ENCODE measurements at regions not wholly inside any gene's neighbourhood (a gene's known extent, or its start where the extent isn't known, plus 50 kb on each side); places are given as distances from the start of the nearest gene placed in this dataset.

- Histone ChIP-seq H3K4me3 (no peak overlapping the region), H3K9me3 (replicated peaks) (no peaks in the 10 kb centered on the region), H3K4me1 (no peaks in the 10 kb centered on the region; the same call in 1 of the 2 replicates), H3K36me3 (no peaks in the 10 kb centered on the region), H3K27me3 (no peaks in the 10 kb centered on the region), H3K27ac (no peak overlapping the region)
- DNase-seq = peak; percentile 27 to 52
Measured at GRCh38 chr14:98958048-98958631, 313.9 kb downstream of the BCL11B start.

GRCh38 chr14:98958632-98959031 is 313.4 kb downstream of the BCL11B start:
- Histone ChIP-seq H3K27ac (no peak overlapping the region), H3K27me3 (no peaks in the 10 kb centered on the region), H3K9me3 (replicated peaks) (no peaks in the 10 kb centered on the region), H3K36me3 (no peaks in the 10 kb centered on the region), H3K4me1 (no peaks in the 10 kb centered on the region; the same call in 1 of the 2 replicates), H3K4me3 (no peak overlapping the region)
- no peak for DNase-seq

GRCh38 chr14:98959410-98959809 is 312.6 kb downstream of the BCL11B start:
- H3K4me3 ChIP-seq = no peak overlapping the region
- no peaks in the 10 kb centered on the region for H3K36me3 ChIP-seq
- H3K27me3 ChIP-seq = no peaks in the 10 kb centered on the region
- no peak overlapping the region for H3K27ac ChIP-seq
- DNase-seq = no peak
- no peaks in the 10 kb centered on the region; the same call in 1 of the 2 replicates for H3K4me1 ChIP-seq
- no peaks in the 10 kb centered on the region for H3K9me3 ChIP-seq (replicated peaks)

GRCh38 chr14:98959958-98960616 is 311.9 kb downstream of the BCL11B start:
- Histone ChIP-seq H3K27me3 (no peaks in the 10 kb centered on the region), H3K9me3 (replicated peaks) (no peaks in the 10 kb centered on the region), H3K27ac (no peak overlapping the region), H3K4me1 (no peaks in the 10 kb centered on the region; the same call in 1 of the 2 replicates), H3K4me3 (no peak overlapping the region), H3K36me3 (no peaks in the 10 kb centered on the region)
- DNase-seq = no peak

GRCh38 chr14:98960617-98961013 is 311.4 kb downstream of the BCL11B start:
- H3K27ac ChIP-seq = no peak overlapping the region
- H3K9me3 ChIP-seq (replicated peaks) = no peaks in the 10 kb centered on the region
- no peaks in the 10 kb centered on the region for H3K36me3 ChIP-seq
- DNase-seq = no peak
- no peak overlapping the region for H3K4me3 ChIP-seq
- no peaks in the 10 kb centered on the region for H3K27me3 ChIP-seq
- no peaks in the 10 kb centered on the region; the same call in 1 of the 2 replicates for H3K4me1 ChIP-seq

GRCh38 chr14:98961191-98961590 is 310.8 kb downstream of the BCL11B start:
- Histone ChIP-seq H3K27ac (no peak overlapping the region), H3K4me3 (no peak overlapping the region), H3K4me1 (no peaks in the 10 kb centered on the region; the same call in 1 of the 2 replicates), H3K27me3 (no peaks in the 10 kb centered on the region), H3K36me3 (no peaks in the 10 kb centered on the region), H3K9me3 (replicated peaks) (no peaks in the 10 kb centered on the region)
- no peak for DNase-seq

- no peak overlapping the region for H3K4me3 ChIP-seq
- H3K4me1 ChIP-seq = no peaks in the 10 kb centered on the region; the same call in 1 of the 2 replicates
- no peak overlapping the region for H3K27ac ChIP-seq
- H3K9me3 ChIP-seq (replicated peaks) = no peaks in the 10 kb centered on the region
- no peaks in the 10 kb centered on the region for H3K27me3 ChIP-seq
- DNase-seq = no peak
- H3K36me3 ChIP-seq = no peaks in the 10 kb centered on the region
Measured at GRCh38 chr14:98962118-98962517, 309.9 kb downstream of the BCL11B start.

GRCh38 chr14:98963610-98964009 is 308.4 kb downstream of the BCL11B start:
- Histone ChIP-seq H3K4me1 (no peaks in the 10 kb centered on the region), H3K36me3 (no peaks in the 10 kb centered on the region), H3K4me3 (no peak overlapping the region), H3K27me3 (no peaks in the 10 kb centered on the region), H3K27ac (no peak overlapping the region), H3K9me3 (replicated peaks) (no peaks in the 10 kb centered on the region)
- no peak for DNase-seq

GRCh38 chr14:98964171-98964570 is 307.8 kb downstream of the BCL11B start:
- no peak for DNase-seq
- Histone ChIP-seq H3K27me3 (no peaks in the 10 kb centered on the region), H3K4me1 (no peaks in the 10 kb centered on the region), H3K36me3 (no peaks in the 10 kb centered on the region), H3K9me3 (replicated peaks) (no peaks in the 10 kb centered on the region), H3K27ac (no peak overlapping the region), H3K4me3 (no peak overlapping the region)

GRCh38 chr14:98965076-98965475 is 306.9 kb downstream of the BCL11B start:
- Histone ChIP-seq H3K4me3 (no peak overlapping the region), H3K36me3 (no peaks in the 10 kb centered on the region), H3K27me3 (no peaks in the 10 kb centered on the region), H3K9me3 (replicated peaks) (no peaks in the 10 kb centered on the region), H3K4me1 (no peaks in the 10 kb centered on the region), H3K27ac (no peak overlapping the region)
- DNase-seq = no peak

GRCh38 chr14:98966016-98966415 is 306.0 kb downstream of the BCL11B start:
- DNase-seq = no peak
- H3K4me3 ChIP-seq = no peak overlapping the region

GRCh38 chr14:98966475-98967162 is 305.4 kb downstream of the BCL11B start:
- H3K27me3 ChIP-seq = no peaks in the 10 kb centered on the region
- no peaks in the 10 kb centered on the region for H3K9me3 ChIP-seq (replicated peaks)
- no peaks in the 10 kb centered on the region for H3K4me1 ChIP-seq
- H3K4me3 ChIP-seq = no peak overlapping the region
- H3K27ac ChIP-seq = no peak overlapping the region
- H3K36me3 ChIP-seq = no peaks in the 10 kb centered on the region
- no peak for DNase-seq

More at GRCh38 chr14:98966016-98966415, 306.0 kb downstream of the BCL11B start:
- Histone ChIP-seq H3K27ac (no peak overlapping the region), H3K36me3 (no peaks in the 10 kb centered on the region), H3K9me3 (replicated peaks) (no peaks in the 10 kb centered on the region), H3K27me3 (no peaks in the 10 kb centered on the region), H3K4me1 (no peaks in the 10 kb centered on the region)

- Histone ChIP-seq H3K36me3 (no peaks in the 10 kb centered on the region), H3K4me1 (no peaks in the 10 kb centered on the region), H3K9me3 (replicated peaks) (no peaks in the 10 kb centered on the region)
Measured at GRCh38 chr14:98974113-98974512, 297.9 kb downstream of the BCL11B start.

GRCh38 chr14:98976271-98976670 is 295.7 kb downstream of the BCL11B start:
- no peaks in the 10 kb centered on the region for H3K36me3 ChIP-seq
- no peak overlapping the region for H3K27ac ChIP-seq
- DNase-seq = no peak
- no peaks in the 10 kb centered on the region for H3K9me3 ChIP-seq (replicated peaks)
- H3K4me1 ChIP-seq = no peaks in the 10 kb centered on the region
- H3K4me3 ChIP-seq = no peak overlapping the region
- H3K27me3 ChIP-seq = no peaks in the 10 kb centered on the region

More at GRCh38 chr14:98974113-98974512, 297.9 kb downstream of the BCL11B start:
- no peak for DNase-seq
- Histone ChIP-seq H3K27me3 (no peaks in the 10 kb centered on the region), H3K27ac (no peak overlapping the region), H3K4me3 (no peak overlapping the region)

GRCh38 chr14:98977451-98977850 is 294.5 kb downstream of the BCL11B start:
- DNase-seq = no peak
- Histone ChIP-seq H3K9me3 (replicated peaks) (no peaks in the 10 kb centered on the region), H3K4me3 (no peak overlapping the region), H3K4me1 (no peaks in the 10 kb centered on the region), H3K36me3 (no peaks in the 10 kb centered on the region), H3K27ac (no peak overlapping the region), H3K27me3 (no peaks in the 10 kb centered on the region)
